Suprapubic skin (tissue), 4 donors: ENCODE measurements at regions not wholly inside any gene's neighbourhood (a gene's known extent, or its start where the extent isn't known, plus 50 kb on each side); places are given as distances from the start of the nearest gene placed in this dataset.

ENCODE experiments used
- CTCF ChIP-seq, 2 donors: fragments of 200-600 bp in 1 of 2; fragments of 450-650 bp in 1 of 2; sonication (generic) in 1 of 2; IDR thresholded peaks; one replicate each; pipeline ENCODE4 v1.5.1; 2016 to 2019; ENCODE audit warnings: antibody characterized with exemption in 2 of 2, mild to moderate bottlenecking in 1 of 2, moderate library complexity in 1 of 2
- POLR2A ChIP-seq, 2 donors: fragments of 450-650 bp; IDR thresholded peaks; one replicate each; pipeline ENCODE4 v1.6.1; 2017; ENCODE audit warnings: antibody characterized with exemption in 2 of 2, mild to moderate bottlenecking in 2 of 2, moderate library complexity in 2 of 2
- POLR2AphosphoS5 ChIP-seq, 3 donors: sonication (generic); formaldehyde crosslinking; IDR thresholded peaks; one replicate each; pipeline ENCODE4 v1.6.1; 2017; ENCODE audit warnings: antibody characterized with exemption in 3 of 3

GRCh38 chr20:57893366-57893999 lies 183.7 kb upstream of the PMEPA1 start:
- TF ChIP-seq POLR2A (IDR thresholded peaks at IDR 0.05) (no peak), POLR2AphosphoS5 (IDR thresholded peaks at IDR 0.05) (no peak), CTCF (IDR thresholded peaks at IDR 0.05) (no peak)
